Activated naive CD8-positive, alpha-beta T cell treated with anti-CD3 and anti-CD28 coated beads, Interleukin-2, amount 10 ng/mL, durations not matched to agents 7 days and 5 days (primary cell): ENCODE measurements at regions not wholly inside any gene's neighbourhood (a gene's known extent, or its start where the extent isn't known, plus 50 kb on each side); places are given as distances from the start of the nearest gene placed in this dataset.
"Not testable (repeated sequence)": the region's sequence is repeated elsewhere in the genome, so short reads cannot be mapped to it uniquely, and the experiment has no call there.

Experiments
- ATAC-seq: fragments of 150-1000 bp; cut with Tn5 transposase; one replicate; pipeline ENCODE4 v1.10.0; 2021; ENCODE audit warnings: low read depth, moderate library complexity
- POLR2A ChIA-PET: fragments of 350-600 bp; sonication (Branson Sonifier 250); formaldehyde crosslinking; loops from one replicate; lab custom pipeline; 2021; ENCODE audit warnings: antibody characterized with exemption; lab: Charles Lee
- DNase-seq: peaks from one replicate; pipeline ENCODE4 v3.0.0; 2021
- H3K27ac Mint-ChIP-seq: one replicate; pipeline ENCODE4 v1.8.0; 2022; ENCODE audit warnings: mild to moderate bottlenecking, mixed read lengths
- H3K27me3 Mint-ChIP-seq: one replicate; pipeline ENCODE4 v1.8.0; 2022; ENCODE audit warnings: mild to moderate bottlenecking, moderate library complexity, mixed read lengths
- H3K36me3 Mint-ChIP-seq: one replicate; pipeline ENCODE4 v1.8.0; 2021; ENCODE audit warnings: mild to moderate bottlenecking, mixed read lengths
- H3K4me1 Mint-ChIP-seq: one replicate; pipeline ENCODE4 v1.8.0; 2021; ENCODE audit warnings: mixed read lengths
- H3K4me3 Mint-ChIP-seq: one replicate; pipeline ENCODE4 v1.8.0; 2022; ENCODE audit warnings: mild to moderate bottlenecking, moderate library complexity, mixed read lengths
- H3K9me3 Mint-ChIP-seq: one replicate; pipeline ENCODE4 v1.8.0; 2021; ENCODE audit warnings: mixed read lengths

GRCh38 chr14:43778570-43778936 lies 728.5 kb downstream of the FSCB start:
- ATAC-seq (no peak), DNase-seq (no peak)
- POLR2A ChIA-PET: no interaction called here
- Mint-ChIP-seq H3K27ac (no peak overlapping the region), H3K27me3 (no peaks in the 10 kb centered on the region), H3K4me3 (no peak overlapping the region), H3K36me3 (no peaks in the 10 kb centered on the region), H3K4me1 (no peaks in the 10 kb centered on the region), H3K9me3 (peaks cover 5% of the 10 kb centered on the region)

- no peak for ATAC-seq
- H3K27ac Mint-ChIP-seq: no peak overlapping the region
These were observed 741.6 kb downstream of the FSCB start for GRCh38 chr14:43765474-43765873.

GRCh38 chr14:43764433-43764832 lies 742.6 kb downstream of the FSCB start:
- Mint-ChIP-seq H3K9me3 (peaks cover 3% of the 10 kb centered on the region), H3K27me3 (no peaks in the 10 kb centered on the region), H3K36me3 (no peaks in the 10 kb centered on the region), H3K4me1 (no peaks in the 10 kb centered on the region), H3K27ac (no peak overlapping the region), H3K4me3 (no peak overlapping the region)
- POLR2A ChIA-PET: no interaction called here
- DNase-seq: no peak
- no peak for ATAC-seq

More at GRCh38 chr14:43765474-43765873, 741.6 kb downstream of the FSCB start:
- peaks cover 3% of the 10 kb centered on the region for H3K9me3 Mint-ChIP-seq
- H3K4me3 Mint-ChIP-seq: no peak overlapping the region
- DNase-seq: no peak
- H3K27me3 Mint-ChIP-seq: no peaks in the 10 kb centered on the region
- POLR2A ChIA-PET: no interaction called here
- no peaks in the 10 kb centered on the region for H3K36me3 Mint-ChIP-seq
- no peaks in the 10 kb centered on the region for H3K4me1 Mint-ChIP-seq

GRCh38 chr14:43755707-43756106 lies 751.4 kb downstream of the FSCB start:
- H3K4me3 Mint-ChIP-seq: no peak overlapping the region

GRCh38 chr14:43754838-43755237 lies 752.2 kb downstream of the FSCB start:
- no peaks in the 10 kb centered on the region for H3K4me1 Mint-ChIP-seq
- POLR2A ChIA-PET: no interaction called here
- ATAC-seq: no peak
- H3K27me3 Mint-ChIP-seq: no peaks in the 10 kb centered on the region
- no peak overlapping the region for H3K27ac Mint-ChIP-seq
- H3K9me3 Mint-ChIP-seq: peaks cover 4% of the 10 kb centered on the region
- no peak for DNase-seq
- H3K4me3 Mint-ChIP-seq: no peak overlapping the region
- no peaks in the 10 kb centered on the region for H3K36me3 Mint-ChIP-seq

More at GRCh38 chr14:43755707-43756106, 751.4 kb downstream of the FSCB start:
- Mint-ChIP-seq H3K27me3 (no peaks in the 10 kb centered on the region), H3K9me3 (peaks cover 4% of the 10 kb centered on the region), H3K4me1 (no peaks in the 10 kb centered on the region), H3K27ac (no peak overlapping the region), H3K36me3 (no peaks in the 10 kb centered on the region)
- ATAC-seq: no peak
- POLR2A ChIA-PET: no interaction called here
- DNase-seq: no peak

GRCh38 chr14:43745746-43746145 lies 761.3 kb downstream of the FSCB start:
- ATAC-seq: no peak
- no peak for DNase-seq
- Mint-ChIP-seq H3K4me1 (no peaks in the 10 kb centered on the region), H3K4me3 (no peak overlapping the region), H3K27me3 (no peaks in the 10 kb centered on the region), H3K36me3 (no peaks in the 10 kb centered on the region), H3K9me3 (peaks cover 5% of the 10 kb centered on the region), H3K27ac (no peak overlapping the region)
- POLR2A ChIA-PET: no interaction called here

- Mint-ChIP-seq H3K4me1 (no peaks in the 10 kb centered on the region), H3K27me3 (no peaks in the 10 kb centered on the region), H3K9me3 (no peaks in the 10 kb centered on the region), H3K4me3 (no peak overlapping the region), H3K27ac (no peak overlapping the region), H3K36me3 (no peaks in the 10 kb centered on the region)
- no peak for DNase-seq
- POLR2A ChIA-PET: interaction anchor here (0.6 kb wide), 1 partner anchor 335 kb away, joined by 3 read pairs; no protein-coding TSS in a partner anchor
- no peak for ATAC-seq
These were observed 771.2 kb downstream of the FSCB start for GRCh38 chr14:43735932-43736331.

- ATAC-seq: no peak
- H3K4me3 Mint-ChIP-seq: no peak overlapping the region
- no peak overlapping the region for H3K27ac Mint-ChIP-seq
- no peaks in the 10 kb centered on the region for H3K9me3 Mint-ChIP-seq
- no peaks in the 10 kb centered on the region for H3K36me3 Mint-ChIP-seq
- no peaks in the 10 kb centered on the region for H3K4me1 Mint-ChIP-seq
- DNase-seq: no peak
- no peaks in the 10 kb centered on the region for H3K27me3 Mint-ChIP-seq
- POLR2A ChIA-PET: no interaction called here
These were observed 777.9 kb downstream of the FSCB start for GRCh38 chr14:43729143-43729542.

GRCh38 chr14:43706900-43707299 lies 800.2 kb downstream of the FSCB start:
- H3K4me1 Mint-ChIP-seq: no peaks in the 10 kb centered on the region
- ATAC-seq: no peak
- peaks cover 3% of the 10 kb centered on the region for H3K9me3 Mint-ChIP-seq
- H3K27ac Mint-ChIP-seq: no peak overlapping the region
- no peak overlapping the region for H3K4me3 Mint-ChIP-seq
- POLR2A ChIA-PET: no interaction called here
- DNase-seq: no peak
- no peaks in the 10 kb centered on the region for H3K27me3 Mint-ChIP-seq
- H3K36me3 Mint-ChIP-seq: no peaks in the 10 kb centered on the region

GRCh38 chr14:43698561-43699284 lies 808.4 kb downstream of the FSCB start:
- H3K4me1 Mint-ChIP-seq, H3K36me3 Mint-ChIP-seq, H3K9me3 Mint-ChIP-seq, ATAC-seq, H3K27ac Mint-ChIP-seq, H3K27me3 Mint-ChIP-seq, DNase-seq, POLR2A ChIA-PET, H3K4me3 Mint-ChIP-seq: not testable (repeated sequence)

GRCh38 chr14:43697003-43697402 lies 810.1 kb downstream of the FSCB start:
- Mint-ChIP-seq H3K27me3 (no peaks in the 10 kb centered on the region), H3K4me3 (no peak overlapping the region), H3K4me1 (no peaks in the 10 kb centered on the region), H3K27ac (no peak overlapping the region), H3K36me3 (no peaks in the 10 kb centered on the region), H3K9me3 (peaks cover 2% of the 10 kb centered on the region)
- POLR2A ChIA-PET: no interaction called here
- no peak for DNase-seq
- no peak for ATAC-seq

GRCh38 chr14:43692706-43693105 lies 814.4 kb downstream of the FSCB start:
- H3K27ac Mint-ChIP-seq: no peak overlapping the region
- no peaks in the 10 kb centered on the region for H3K36me3 Mint-ChIP-seq
- POLR2A ChIA-PET: no interaction called here
- DNase-seq (no peak), ATAC-seq (no peak)
- H3K4me3 Mint-ChIP-seq: no peak overlapping the region
- no peaks in the 10 kb centered on the region for H3K27me3 Mint-ChIP-seq
- peaks cover 1% of the 10 kb centered on the region for H3K9me3 Mint-ChIP-seq
- no peaks in the 10 kb centered on the region for H3K4me1 Mint-ChIP-seq

- Mint-ChIP-seq H3K36me3 (no peaks in the 10 kb centered on the region), H3K27me3 (no peaks in the 10 kb centered on the region), H3K4me3 (no peak overlapping the region), H3K9me3 (peaks cover 1% of the 10 kb centered on the region), H3K4me1 (no peaks in the 10 kb centered on the region), H3K27ac (no peak overlapping the region)
- DNase-seq (no peak), ATAC-seq (no peak)
- POLR2A ChIA-PET: no interaction called here
These were observed 819.2 kb downstream of the FSCB start for GRCh38 chr14:43687921-43688320.

- Mint-ChIP-seq H3K27me3 (no peaks in the 10 kb centered on the region), H3K27ac (no peak overlapping the region), H3K9me3 (peaks cover 3% of the 10 kb centered on the region), H3K4me3 (no peak overlapping the region), H3K4me1 (no peaks in the 10 kb centered on the region), H3K36me3 (no peaks in the 10 kb centered on the region)
- POLR2A ChIA-PET: no interaction called here
- ATAC-seq: no peak
- no peak for DNase-seq
These were observed 829.5 kb downstream of the FSCB start for GRCh38 chr14:43677581-43677980.
